Thoracic aorta (tissue), 2 donors: ENCODE measurements at regions not wholly inside any gene's neighbourhood (a gene's known extent, or its start where the extent isn't known, plus 50 kb on each side); places are given as distances from the start of the nearest gene placed in this dataset.

ENCODE experiments used
- ATAC-seq: fragments of 150-250 bp; one replicate; pipeline ENCODE4 v1.8.0; 2017; ENCODE audit warnings: low read depth; ENCODE audit not compliant: insufficient number of reproducible peaks, low FRiP score
- DNase-seq: peaks from one replicate; pipeline ENCODE4 v3.0.0-alpha.2; 2020; ENCODE audit warnings: low spot score
- H3K27ac ChIP-seq, 2 donors: fragments of 200-600 bp; sonication (generic); 1 replicate in 1 of 2; 2 replicates in 1 of 2; pipeline ENCODE4 v1.5.1; 2016; ENCODE audit warnings: mild to moderate bottlenecking in 2 of 2, moderate library complexity in 2 of 2
- H3K27me3 ChIP-seq: fragments of 200-600 bp; sonication (generic); replicated peaks from 2 replicates; pipeline ENCODE4 v1.6.0; 2016; ENCODE audit warnings: mild to moderate bottlenecking; ENCODE audit not compliant: insufficient read depth
- H3K36me3 ChIP-seq: fragments of 200-600 bp; sonication (generic); one replicate; pipeline ENCODE4 v1.5.1; 2016
- H3K4me1 ChIP-seq, 2 donors: fragments of 200-600 bp; sonication (generic); 1 replicate in 1 of 2; 2 replicates in 1 of 2; pipeline versions ENCODE4 v1.5.1 to v1.6.0; 2016; ENCODE audit warnings: low read depth in 2 of 2, mild to moderate bottlenecking in 1 of 2; ENCODE audit not compliant: control insufficient read depth in 1 of 2
- H3K4me3 ChIP-seq: fragments of 200-600 bp; sonication (generic); 2 replicates; pipeline ENCODE4 v1.5.1; 2016; ENCODE audit warnings: mild to moderate bottlenecking
- H3K9me3 ChIP-seq: fragments of 200-600 bp; sonication (generic); 2 replicates; pipeline ENCODE4 v1.5.1; 2016
- TF ChIP-seq, protein P1 (sequence below): fragments of 200-600 bp; sonication (generic); IDR thresholded peaks from one replicate; pipeline ENCODE4 v1.5.1; 2019; ENCODE audit warnings: antibody characterized with exemption

GRCh38 chr11:80521592-80521991 is 1080.8 kb upstream of the TENM4 start:
- DNase-seq (no peak), ATAC-seq (peak; percentile 23)
- H3K36me3 ChIP-seq = no peaks in the 10 kb centered on the region
- H3K4me1 ChIP-seq = peaks cover 10 to 30% of the 10 kb centered on the region in 2 donors
- no peak overlapping the region for H3K4me3 ChIP-seq
- TF ChIP-seq, protein P1, sequence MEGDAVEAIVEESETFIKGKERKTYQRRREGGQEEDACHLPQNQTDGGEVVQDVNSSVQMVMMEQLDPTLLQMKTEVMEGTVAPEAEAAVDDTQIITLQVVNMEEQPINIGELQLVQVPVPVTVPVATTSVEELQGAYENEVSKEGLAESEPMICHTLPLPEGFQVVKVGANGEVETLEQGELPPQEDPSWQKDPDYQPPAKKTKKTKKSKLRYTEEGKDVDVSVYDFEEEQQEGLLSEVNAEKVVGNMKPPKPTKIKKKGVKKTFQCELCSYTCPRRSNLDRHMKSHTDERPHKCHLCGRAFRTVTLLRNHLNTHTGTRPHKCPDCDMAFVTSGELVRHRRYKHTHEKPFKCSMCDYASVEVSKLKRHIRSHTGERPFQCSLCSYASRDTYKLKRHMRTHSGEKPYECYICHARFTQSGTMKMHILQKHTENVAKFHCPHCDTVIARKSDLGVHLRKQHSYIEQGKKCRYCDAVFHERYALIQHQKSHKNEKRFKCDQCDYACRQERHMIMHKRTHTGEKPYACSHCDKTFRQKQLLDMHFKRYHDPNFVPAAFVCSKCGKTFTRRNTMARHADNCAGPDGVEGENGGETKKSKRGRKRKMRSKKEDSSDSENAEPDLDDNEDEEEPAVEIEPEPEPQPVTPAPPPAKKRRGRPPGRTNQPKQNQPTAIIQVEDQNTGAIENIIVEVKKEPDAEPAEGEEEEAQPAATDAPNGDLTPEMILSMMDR = no peak
- no peaks in the 10 kb centered on the region for H3K9me3 ChIP-seq
- H3K27me3 ChIP-seq = no peaks in the 10 kb centered on the region
- peak overlapping the region; percentile 77 to 78 for H3K27ac ChIP-seq

- Histone ChIP-seq H3K9me3 (no peaks in the 10 kb centered on the region), H3K36me3 (no peaks in the 10 kb centered on the region), H3K4me3 (no peak overlapping the region), H3K27me3 (no peaks in the 10 kb centered on the region), H3K27ac (peak overlapping the region; percentile 77 to 78), H3K4me1 (peaks cover 10 to 30% of the 10 kb centered on the region in 2 donors)
- TF ChIP-seq, protein P1 = no peak
- ATAC-seq (no peak), DNase-seq (no peak)
Measured at GRCh38 chr11:80520507-80520887, 1079.7 kb upstream of the TENM4 start.

DNA sequence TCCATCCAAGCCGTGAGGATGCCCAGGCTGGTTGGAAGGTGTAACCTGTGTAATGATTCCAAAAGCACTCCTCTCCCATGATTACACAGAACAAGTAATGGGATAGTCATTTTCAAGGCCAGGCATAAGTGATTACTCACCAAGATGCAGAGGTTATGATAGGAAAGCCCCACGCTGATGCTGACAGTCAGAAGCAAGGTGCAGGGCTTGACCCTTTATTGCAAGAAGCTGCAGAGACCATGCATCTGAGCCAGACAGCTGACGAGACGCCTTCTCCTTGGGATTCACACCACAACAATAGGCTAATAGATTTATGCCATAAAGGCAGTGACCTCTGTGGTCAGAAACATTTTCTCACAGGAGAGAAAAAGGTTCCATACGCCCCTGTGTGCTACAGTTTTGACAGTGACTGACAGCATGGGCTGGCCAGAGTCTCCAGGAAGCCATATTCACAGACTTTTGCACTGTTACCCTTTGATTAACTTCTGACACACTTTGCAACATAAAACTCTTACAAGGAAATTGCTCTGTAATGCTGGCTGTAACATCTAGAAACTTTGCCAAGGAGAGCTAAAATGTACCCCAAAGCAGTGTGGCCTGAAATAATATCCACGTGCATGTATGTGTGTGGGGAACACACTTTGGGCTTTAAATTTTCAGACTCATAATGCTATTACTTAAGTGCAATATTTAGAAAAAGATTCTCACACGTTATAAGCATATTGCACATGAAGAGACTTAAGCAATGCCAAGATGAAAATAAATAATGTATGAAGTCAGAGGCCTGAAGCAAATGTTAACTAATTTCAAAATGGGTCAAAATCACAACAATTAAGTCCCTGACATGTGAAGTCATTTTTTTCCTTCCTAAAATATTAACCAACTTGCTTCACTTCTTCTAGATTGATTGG is 1079.0 kb upstream of the TENM4 start:
- TF ChIP-seq, protein P1 = no peak
- H3K4me3 ChIP-seq = no peak overlapping the region
- no peaks in the 10 kb centered on the region for H3K36me3 ChIP-seq
- H3K4me1 ChIP-seq = peaks cover 10 to 30% of the 10 kb centered on the region in 2 donors
- no peaks in the 10 kb centered on the region for H3K9me3 ChIP-seq
- DNase-seq = no peak
- H3K27me3 ChIP-seq = no peaks in the 10 kb centered on the region
- no peak for ATAC-seq
- peak overlapping the region in 1 of 2 donors; percentile 78 for H3K27ac ChIP-seq

DNA sequence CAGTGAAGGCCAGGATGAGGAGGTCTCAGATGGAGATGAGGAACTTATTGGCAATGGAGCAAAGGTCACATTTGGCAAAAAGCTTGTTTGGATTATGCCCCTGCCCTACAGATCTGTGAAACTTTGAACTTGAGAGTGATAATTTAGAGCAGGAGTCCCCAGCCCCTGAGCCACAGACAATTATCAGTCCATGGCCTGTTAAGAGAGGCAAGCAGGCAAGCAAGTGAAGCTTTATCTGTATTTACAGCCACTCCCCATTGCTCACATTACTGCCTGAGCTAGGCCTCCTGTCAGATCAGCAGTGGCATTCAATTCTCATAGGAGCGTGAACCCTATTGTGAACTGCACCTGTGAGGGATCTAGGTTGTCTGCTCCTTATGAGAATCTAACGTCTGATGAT is 1076.9 kb upstream of the TENM4 start:
- Histone ChIP-seq H3K27ac (no peak overlapping the region), H3K4me3 (no peak overlapping the region), H3K9me3 (no peaks in the 10 kb centered on the region), H3K4me1 (peaks cover 10 to 30% of the 10 kb centered on the region in 2 donors), H3K27me3 (no peaks in the 10 kb centered on the region), H3K36me3 (no peaks in the 10 kb centered on the region)
- no peak for ATAC-seq
- no peak for DNase-seq
- TF ChIP-seq, protein P1 = no peak

DNA sequence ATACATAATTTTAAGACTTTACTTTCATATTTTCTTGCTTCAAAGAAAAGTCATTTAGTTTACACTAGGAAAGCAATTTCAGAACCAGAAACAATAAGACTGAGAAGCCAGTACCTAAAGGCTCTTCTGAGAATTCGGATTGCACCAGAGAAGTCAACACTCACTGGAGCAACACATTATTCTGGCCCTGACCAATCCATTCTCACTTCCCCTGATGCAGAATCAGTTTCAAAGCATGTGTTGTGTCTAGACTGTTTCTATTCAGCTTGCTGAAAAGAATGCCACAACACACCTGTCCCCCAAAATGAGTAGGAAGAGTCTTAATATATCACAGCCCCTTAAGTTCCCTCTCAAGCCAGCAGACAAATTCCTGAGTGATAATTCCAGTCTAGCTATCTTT is 1074.3 kb upstream of the TENM4 start:
- H3K4me1 ChIP-seq = peaks cover 0 to 7% of the 10 kb centered on the region in 2 donors
- ATAC-seq (no peak), DNase-seq (no peak)
- TF ChIP-seq, protein P1 = no peak
- H3K27me3 ChIP-seq = no peaks in the 10 kb centered on the region
- H3K27ac ChIP-seq = no peak overlapping the region
- no peaks in the 10 kb centered on the region for H3K9me3 ChIP-seq
- no peaks in the 10 kb centered on the region for H3K36me3 ChIP-seq
- no peak overlapping the region for H3K4me3 ChIP-seq
